Femur (tissue), 1 donor: ENCODE measurements at regions not wholly inside any gene's neighbourhood (a gene's known extent, or its start where the extent isn't known, plus 50 kb on each side); places are given as distances from the start of the nearest gene placed in this dataset.

Experiments
- DNase-seq: peaks from one replicate; pipeline ENCODE4 v3.0.0-alpha.2; 2017

- no peak for DNase-seq
These were observed 202.0 kb downstream of the KATNAL1 start for GRCh38 chr13:30105381-30105780.

GRCh38 chr13:30103161-30103840 lies 204.1 kb downstream of the KATNAL1 start:
- no peak for DNase-seq

- DNase-seq = no peak
These were observed 207.1 kb downstream of the KATNAL1 start for GRCh38 chr13:30100226-30100625.

GRCh38 chr13:30097701-30098100 lies 209.7 kb downstream of the KATNAL1 start:
- DNase-seq = no peak

- no peak for DNase-seq
These were observed 210.3 kb downstream of the KATNAL1 start for GRCh38 chr13:30097089-30097488.

- no peak for DNase-seq
These were observed 213.3 kb downstream of the KATNAL1 start for GRCh38 chr13:30094015-30094414.

GRCh38 chr13:30093236-30093635 lies 214.1 kb downstream of the KATNAL1 start:
- no peak for DNase-seq

- DNase-seq = no peak
These were observed 215.7 kb downstream of the KATNAL1 start for GRCh38 chr13:30091691-30092090.

- DNase-seq = no peak
These were observed 216.3 kb downstream of the KATNAL1 start for GRCh38 chr13:30091035-30091434.

GRCh38 chr13:30088312-30088855 lies 219.0 kb downstream of the KATNAL1 start:
- DNase-seq = no peak

- DNase-seq = no peak
These were observed 222.3 kb downstream of the KATNAL1 start for GRCh38 chr13:30085087-30085486.

GRCh38 chr13:30082391-30082790 lies 225.0 kb downstream of the KATNAL1 start:
- no peak for DNase-seq

GRCh38 chr13:30081331-30081730 lies 226.0 kb downstream of the KATNAL1 start:
- no peak for DNase-seq

GRCh38 chr13:30079501-30079900 lies 227.8 kb downstream of the KATNAL1 start:
- no peak for DNase-seq

- no peak for DNase-seq
These were observed 227.6 kb upstream of the UBL3 start for GRCh38 chr13:30078059-30078458.

- no peak for DNase-seq
These were observed 226.9 kb upstream of the UBL3 start for GRCh38 chr13:30077240-30077735.

GRCh38 chr13:30074955-30075614 lies 224.7 kb upstream of the UBL3 start:
- no peak for DNase-seq

GRCh38 chr13:30074431-30074830 lies 224.0 kb upstream of the UBL3 start:
- no peak for DNase-seq

GRCh38 chr13:30072818-30073186 lies 222.4 kb upstream of the UBL3 start:
- no peak for DNase-seq

GRCh38 chr13:30071969-30072817 lies 221.8 kb upstream of the UBL3 start:
- no peak for DNase-seq

- DNase-seq = no peak
These were observed 214.8 kb upstream of the UBL3 start for GRCh38 chr13:30065181-30065580.

GRCh38 chr13:30063892-30064291 lies 213.5 kb upstream of the UBL3 start:
- no peak for DNase-seq

GRCh38 chr13:30061217-30061616 lies 210.8 kb upstream of the UBL3 start:
- DNase-seq = no peak
